ENCODE measurements at regions not wholly inside any gene's neighbourhood (a gene's known extent, or its start where the extent isn't known, plus 50 kb on each side); places are given as distances from the start of the nearest gene placed in this dataset.

DNA sequence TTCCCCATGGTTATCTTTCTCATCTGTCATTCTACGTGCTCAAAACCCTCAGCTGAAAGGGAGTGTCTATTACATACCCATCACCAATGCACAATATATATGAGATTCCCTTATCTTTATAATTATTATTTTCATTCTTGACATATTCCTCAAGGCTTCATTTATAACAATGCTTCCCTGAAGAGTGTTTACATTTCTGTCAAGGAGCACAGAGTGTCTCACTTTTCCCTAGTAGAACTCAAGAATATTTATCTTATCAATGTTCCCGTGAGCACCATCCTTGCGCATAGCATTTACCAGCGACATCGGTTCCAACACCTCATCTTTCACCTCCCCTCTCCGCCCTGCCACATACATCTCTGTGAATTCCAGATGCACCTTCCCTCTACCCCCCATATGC lies 250.6 kb downstream of the PLA2G4A start:
- DNase-seq (ENCODE audit: low read depth): no peak

DNA sequence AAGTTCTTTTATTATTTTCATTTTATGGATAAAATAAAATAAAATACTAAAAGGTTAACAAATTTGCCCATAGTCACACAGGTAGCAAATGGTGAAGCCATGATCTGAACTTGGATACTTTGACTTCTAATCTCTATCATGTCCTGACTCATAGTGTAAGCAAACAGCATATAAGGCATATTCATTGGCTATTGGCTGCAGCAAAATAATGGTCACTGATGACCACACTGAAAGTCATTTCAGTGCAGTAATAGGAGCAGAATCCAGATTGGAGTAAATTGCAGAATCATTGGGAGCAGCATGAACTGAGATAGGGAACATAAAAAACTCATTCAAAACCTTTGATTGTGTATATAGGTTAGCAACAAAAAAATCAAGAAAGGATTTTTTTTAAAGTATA lies 262.9 kb downstream of the PLA2G4A start:
- no peak for DNase-seq (ENCODE audit: low read depth)

GRCh38 chr1:187092104-187092503 lies 263.4 kb downstream of the PLA2G4A start:
- DNase-seq (ENCODE audit: low read depth): no peak

DNA sequence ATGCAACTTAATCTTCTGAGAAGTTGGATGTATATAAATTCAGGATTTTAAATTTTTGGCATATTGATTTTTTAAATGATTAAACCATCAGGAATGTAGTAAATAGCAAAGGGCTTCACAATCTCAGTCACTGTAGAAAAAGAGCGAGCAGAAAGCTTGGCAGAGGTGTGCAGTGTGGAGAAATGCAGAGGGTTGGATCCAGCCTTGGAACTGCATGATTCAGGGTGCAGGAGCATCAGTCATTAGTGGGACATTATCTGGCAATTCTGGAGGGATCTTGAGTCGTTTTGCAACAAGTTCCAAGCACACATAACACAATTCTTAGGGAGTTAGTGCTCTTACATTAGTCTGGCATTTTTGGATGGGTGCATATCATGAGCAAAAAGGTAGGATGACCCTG lies 267.9 kb downstream of the PLA2G4A start:
- DNase-seq (ENCODE audit: low read depth): no peak

DNA sequence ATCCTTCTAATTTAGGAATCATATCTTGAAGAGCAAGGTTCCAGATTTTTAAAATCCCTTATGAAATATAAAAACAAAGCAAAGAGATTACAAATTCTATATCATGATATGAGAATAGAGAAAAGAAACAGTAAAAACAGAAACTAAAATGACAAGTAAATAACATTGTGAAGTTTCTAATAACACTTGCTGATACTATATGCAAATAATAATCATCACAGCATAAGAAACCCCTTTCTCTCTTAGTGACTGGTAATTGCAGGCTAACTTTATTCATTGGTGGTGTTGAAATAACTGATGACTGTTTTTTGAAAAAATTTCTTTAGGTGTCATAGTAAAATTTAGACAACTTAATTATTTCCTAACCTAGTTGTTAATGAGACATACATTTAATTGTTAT lies 281.6 kb downstream of the PLA2G4A start:
- DNase-seq (ENCODE audit: low read depth): no peak

- DNase-seq (ENCODE audit: low read depth): no peak
Observed at GRCh38 chr1:187114792-187115191, 286.0 kb downstream of the PLA2G4A start.

DNA sequence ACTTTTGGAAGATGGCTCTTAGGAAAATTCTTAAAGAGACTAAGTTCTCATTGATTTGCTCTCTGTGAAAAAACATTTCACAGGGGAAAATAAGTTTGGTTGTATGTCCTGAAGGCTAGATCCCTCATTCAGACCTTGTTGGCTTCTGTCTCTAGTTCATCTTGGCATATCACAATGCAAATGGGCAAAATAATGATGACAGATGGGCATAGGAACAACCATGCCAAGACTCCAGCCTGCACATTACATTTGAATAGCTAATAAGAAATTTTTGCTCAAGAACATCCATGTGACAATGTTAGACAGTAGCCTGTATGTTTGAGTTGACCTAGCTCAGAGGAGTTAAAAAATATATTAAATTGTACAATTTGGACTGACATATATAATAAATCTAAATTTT lies 292.9 kb downstream of the PLA2G4A start:
- no peak for DNase-seq (ENCODE audit: low read depth)

DNA sequence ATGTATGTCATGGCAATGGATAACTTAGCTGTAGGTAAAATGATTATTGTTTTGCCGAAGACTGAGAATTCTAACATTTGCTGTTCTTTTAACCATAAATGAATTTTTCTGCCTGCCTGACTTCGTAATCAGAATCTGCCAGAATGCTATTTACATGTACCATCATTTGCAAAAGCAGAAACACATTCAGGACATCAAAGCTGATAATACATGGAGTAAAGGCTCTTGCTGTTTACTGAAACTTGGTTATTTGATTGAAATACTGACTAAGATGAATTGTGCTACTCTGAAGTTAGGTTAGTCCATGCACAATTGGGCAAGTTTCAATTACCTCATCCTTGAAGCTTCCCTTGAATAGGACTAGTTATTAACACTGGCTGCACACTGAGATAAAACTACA lies 293.8 kb downstream of the PLA2G4A start:
- no peak for DNase-seq (ENCODE audit: low read depth)

- no peak for DNase-seq (ENCODE audit: low read depth)
Observed at GRCh38 chr1:187129132-187129531, 300.4 kb downstream of the PLA2G4A start.

DNA sequence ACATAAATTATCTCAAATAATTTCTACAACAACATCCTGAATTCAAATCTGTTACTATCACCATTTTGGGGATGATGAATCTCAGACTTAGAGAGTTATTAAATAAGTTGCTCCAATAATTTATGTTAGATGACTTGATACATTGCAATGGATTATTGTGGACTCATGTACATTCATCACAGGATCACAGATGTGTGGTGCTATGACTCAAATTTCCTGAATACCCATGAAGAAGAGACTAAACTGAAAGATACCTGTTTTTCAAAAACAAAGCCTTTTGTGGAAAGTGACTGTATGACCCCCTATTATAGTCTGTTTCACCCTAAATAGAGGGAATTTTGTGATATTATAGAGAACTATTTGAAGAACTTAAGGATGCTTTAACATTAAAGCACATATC lies 315.0 kb downstream of the PLA2G4A start:
- DNase-seq (ENCODE audit: low read depth): no peak

GRCh38 chr1:187146388-187146787 lies 317.6 kb downstream of the PLA2G4A start:
- no peak for DNase-seq (ENCODE audit: low read depth)

GRCh38 chr1:187151555-187151954 lies 322.8 kb downstream of the PLA2G4A start:
- DNase-seq (ENCODE audit: low read depth): no peak

GRCh38 chr1:187153047-187153446 lies 324.3 kb downstream of the PLA2G4A start:
- no peak for DNase-seq (ENCODE audit: low read depth)

DNA sequence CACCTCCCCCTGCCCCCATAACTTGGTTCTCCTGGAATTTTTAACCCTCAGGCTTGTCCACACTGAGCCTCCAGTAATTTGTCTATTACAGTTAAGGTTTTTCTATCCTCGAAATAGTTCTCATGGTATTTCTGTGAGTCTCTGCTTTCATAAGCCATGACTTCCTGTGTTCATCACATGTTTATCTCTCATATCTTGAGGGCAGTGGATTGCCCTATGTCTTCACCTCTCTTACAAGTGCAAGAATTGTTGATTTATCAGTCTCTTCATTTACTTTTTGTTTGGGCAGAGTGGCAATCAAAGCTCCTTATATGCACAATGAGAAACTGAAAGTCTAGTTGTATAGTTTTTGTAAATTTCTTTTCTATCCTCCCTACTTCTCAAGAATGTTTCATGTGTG lies 328.4 kb downstream of the PLA2G4A start:
- DNase-seq (ENCODE audit: low read depth): no peak

DNA sequence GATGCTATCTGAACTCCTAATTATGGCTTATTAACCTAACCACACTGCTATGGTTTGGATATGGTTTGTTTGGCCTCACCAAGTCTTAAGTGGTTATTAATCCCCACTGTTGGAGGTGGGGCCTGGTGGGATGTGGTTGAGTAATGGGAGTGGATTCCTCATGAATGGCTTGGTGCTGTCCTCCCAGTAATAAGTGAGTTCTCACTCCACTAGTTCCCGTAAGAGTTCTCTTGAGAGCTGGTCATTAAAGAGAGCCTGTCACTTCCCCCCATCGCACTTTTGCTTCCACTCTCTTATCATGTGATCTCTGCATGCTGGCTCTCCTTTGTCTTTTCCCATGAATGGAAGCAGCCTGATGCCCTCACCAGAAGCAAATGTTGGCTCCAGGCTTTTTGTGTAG lies 328.8 kb downstream of the PLA2G4A start:
- DNase-seq (ENCODE audit: low read depth): no peak

DNA sequence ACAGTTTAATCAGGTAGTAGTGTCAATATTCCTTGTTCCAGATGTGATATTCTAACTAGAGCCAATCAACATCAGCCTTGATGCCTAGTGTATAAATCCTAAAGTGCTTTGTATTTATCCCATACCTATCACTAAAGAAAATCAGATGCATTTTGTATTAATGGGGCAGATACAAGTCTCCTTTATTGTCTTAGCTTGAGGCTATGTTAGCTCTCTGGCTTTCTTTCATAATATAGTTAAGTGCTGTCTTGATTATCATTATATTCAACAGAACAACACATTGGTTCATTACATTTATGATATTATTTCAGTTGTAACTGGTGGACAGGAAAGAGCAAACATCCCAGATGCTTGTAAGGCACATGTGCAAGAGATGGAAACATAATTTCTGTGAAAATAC lies 338.8 kb downstream of the PLA2G4A start:
- no peak for DNase-seq (ENCODE audit: low read depth)

- no peak for DNase-seq (ENCODE audit: low read depth)
Observed at GRCh38 chr1:187168297-187168696, 339.5 kb downstream of the PLA2G4A start.

DNA sequence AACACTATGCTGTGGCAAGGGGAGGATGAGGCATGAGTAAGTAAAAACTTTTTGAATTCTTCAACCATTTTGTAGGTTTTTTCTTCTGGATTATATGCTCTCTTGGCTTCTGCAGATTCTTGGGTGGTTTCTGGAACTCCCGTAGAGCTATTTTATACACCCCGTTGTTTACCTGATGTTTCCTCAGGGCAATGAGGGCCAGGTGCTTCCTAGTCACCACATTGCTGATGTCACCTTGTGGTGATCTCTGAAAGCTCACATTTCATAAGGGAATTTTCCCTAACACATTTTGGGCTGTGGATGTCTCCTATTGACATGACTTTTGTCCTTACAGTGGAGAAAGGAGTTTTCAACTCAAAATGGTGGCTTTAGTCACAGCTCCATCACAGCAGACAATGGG lies 356.6 kb downstream of the PLA2G4A start:
- DNase-seq (ENCODE audit: low read depth): no peak

GRCh38 chr1:187197685-187198084 lies 368.9 kb downstream of the PLA2G4A start:
- no peak for DNase-seq (ENCODE audit: low read depth)

DNA sequence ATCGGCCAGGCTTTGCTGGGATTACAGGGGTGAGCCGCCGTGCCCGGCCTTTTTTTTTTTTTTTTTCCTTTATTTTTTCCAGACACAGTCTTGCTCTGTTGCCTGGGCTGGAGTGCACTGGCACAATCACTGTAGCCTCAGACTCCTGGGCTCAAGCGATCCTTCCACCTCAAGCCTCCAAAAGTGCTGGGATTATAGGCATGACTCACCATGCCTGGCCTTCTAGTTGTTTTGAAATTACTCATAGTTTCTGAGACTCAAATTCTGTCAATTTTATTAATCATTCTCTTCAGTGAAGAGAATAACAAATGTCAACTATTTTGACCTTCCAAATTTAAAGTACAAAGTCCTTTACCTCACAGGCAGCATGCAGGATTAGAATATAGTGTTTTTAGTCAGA lies 374.5 kb downstream of the PLA2G4A start:
- peak; percentile 22 for DNase-seq (ENCODE audit: low read depth)

- no peak for DNase-seq (ENCODE audit: low read depth)
Observed at GRCh38 chr1:187212377-187212776, 383.6 kb downstream of the PLA2G4A start.

- peak; percentile 14 for DNase-seq (ENCODE audit: low read depth)
Observed at GRCh38 chr1:187226396-187226795, 397.6 kb downstream of the PLA2G4A start.

DNA sequence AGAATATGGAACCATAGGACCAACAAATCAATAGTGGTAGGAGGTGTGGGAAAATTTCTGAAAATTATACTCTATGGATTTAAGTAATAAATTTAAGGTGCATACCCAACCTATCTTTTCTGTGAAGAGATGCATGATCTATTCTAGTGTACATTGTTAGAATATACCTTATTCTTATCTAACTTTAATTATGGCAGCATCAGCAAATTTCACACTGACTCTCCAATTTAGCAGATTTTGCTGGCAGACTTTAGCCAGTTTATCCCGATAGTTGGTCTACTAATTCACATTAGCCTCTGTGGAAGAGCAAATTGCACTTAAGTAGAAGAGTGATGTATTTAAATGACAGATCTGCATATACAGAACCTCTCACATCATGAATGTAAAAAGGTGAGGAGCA lies 400.0 kb downstream of the PLA2G4A start:
- DNase-seq (ENCODE audit: low read depth): no peak

DNA sequence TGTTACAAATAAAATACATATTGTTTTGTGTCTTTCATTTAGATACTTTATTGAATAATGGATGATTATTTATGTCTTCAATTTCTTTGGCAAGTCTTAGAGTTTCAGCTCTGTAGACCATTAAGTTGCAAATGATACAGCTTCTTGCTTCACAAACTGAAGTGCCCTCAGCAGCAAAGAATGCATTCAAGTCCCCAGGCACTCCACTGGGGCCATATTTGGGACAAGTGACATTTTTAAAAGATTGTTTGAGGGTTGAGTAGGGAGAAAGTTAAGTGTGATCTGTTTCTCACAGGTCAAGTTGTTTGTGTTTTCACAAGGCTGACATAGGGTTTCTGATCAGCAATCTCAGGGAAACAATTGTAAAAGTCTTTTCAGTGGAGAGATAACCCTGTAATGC lies 400.7 kb downstream of the PLA2G4A start:
- DNase-seq (ENCODE audit: low read depth): no peak

DNA sequence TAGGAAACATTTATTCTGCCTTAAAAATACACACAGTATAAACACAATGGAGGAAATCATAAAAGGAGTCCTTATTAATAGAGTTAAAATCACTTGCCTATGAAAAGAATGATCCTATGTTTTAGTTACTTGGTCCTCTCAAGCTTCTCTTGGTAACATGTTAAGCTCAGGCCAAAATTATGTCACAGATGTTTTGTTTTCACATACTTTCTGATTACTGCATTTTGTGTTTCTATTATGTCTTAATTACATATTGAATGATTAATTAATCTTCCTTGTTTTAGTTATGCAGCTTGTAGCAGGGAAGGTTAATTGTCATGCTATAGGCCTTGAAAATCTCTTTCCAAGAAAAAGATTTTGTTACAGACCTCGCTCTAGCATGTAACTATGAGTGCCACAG lies 406.0 kb downstream of the PLA2G4A start:
- DNase-seq (ENCODE audit: low read depth): no peak

All from GM04504 (cell line).